HUES64 (cell line): ENCODE measurements at regions not wholly inside any gene's neighbourhood (a gene's known extent, or its start where the extent isn't known, plus 50 kb on each side); places are given as distances from the start of the nearest gene placed in this dataset.
"Not testable (repeated sequence)": the region's sequence is repeated elsewhere in the genome, so short reads cannot be mapped to it uniquely, and the experiment has no call there.

Experiments used
- H3K27ac ChIP-seq: 2 replicates; pipeline ENCODE4 v1.7.0; 2013; ENCODE audit warnings: low read depth, low read length, inconsistent platforms
- H3K27me3 ChIP-seq: 2 replicates; pipeline ENCODE4 v1.6.1; 2013; ENCODE audit warnings: mild to moderate bottlenecking, low read length; ENCODE audit not compliant: insufficient read depth
- H3K36me3 ChIP-seq: 2 replicates; pipeline ENCODE4 v1.6.1; 2013; ENCODE audit warnings: mild to moderate bottlenecking, low read length; ENCODE audit not compliant: insufficient read depth
- H3K4me1 ChIP-seq: 2 replicates; pipeline ENCODE4 v1.6.1; 2013; ENCODE audit warnings: mild to moderate bottlenecking, low read length, moderate library complexity; ENCODE audit not compliant: insufficient read depth
- H3K4me3 ChIP-seq: 2 replicates; pipeline ENCODE4 v1.5.1; 2013; ENCODE audit warnings: mild to moderate bottlenecking, low read length, moderate library complexity
- H3K9ac ChIP-seq: 2 replicates; pipeline ENCODE4 v1.6.1; 2013; ENCODE audit warnings: mild to moderate bottlenecking, low read depth, low read length
- H3K9me3 ChIP-seq: 2 replicates; pipeline ENCODE4 v1.6.1; 2013; ENCODE audit warnings: low read depth, low read length; ENCODE audit not compliant: insufficient read depth
- WGBS: fragments of 150-250, 120-280 bp; methylation state at CpG from one replicate; pipeline ENCODE4 v1.1.7; 2013; ENCODE audit warnings: missing lambda C conversion rate; 5-methylcytosine and 5-hydroxymethylcytosine counted together

- H3K27ac ChIP-seq = peak overlapping the region; percentile 8; the same call in 1 of the 2 replicates
- WGBS = 63% methylated on average over 2 of the region's 2 CpGs
- H3K4me1 ChIP-seq = peaks cover 4% of the 10 kb centered on the region; the same call in 1 of the 2 replicates
- H3K27me3 ChIP-seq = no peaks in the 10 kb centered on the region
- H3K9me3 ChIP-seq = peaks cover 4% of the 10 kb centered on the region
- no peaks in the 10 kb centered on the region for H3K36me3 ChIP-seq
- H3K9ac ChIP-seq = no peak overlapping the region
- no peak overlapping the region for H3K4me3 ChIP-seq
These were observed 2006.1 kb upstream of the WWC1 start for GRCh38 chr5:166285361-166285760.

- no peak overlapping the region for H3K4me3 ChIP-seq
- peaks cover 4% of the 10 kb centered on the region for H3K9me3 ChIP-seq
- H3K4me1 ChIP-seq = peaks cover 4% of the 10 kb centered on the region; the same call in 1 of the 2 replicates
- H3K36me3 ChIP-seq = no peaks in the 10 kb centered on the region
- H3K9ac ChIP-seq = no peak overlapping the region
- H3K27ac ChIP-seq = no peak overlapping the region
- 89% methylated on average over 3 of the region's 3 CpGs for WGBS
- no peaks in the 10 kb centered on the region for H3K27me3 ChIP-seq
These were observed 2004.6 kb upstream of the WWC1 start for GRCh38 chr5:166286832-166287231.

- Histone ChIP-seq H3K4me3 (no peak overlapping the region), H3K4me1 (peaks cover 4% of the 10 kb centered on the region; the same call in 1 of the 2 replicates), H3K36me3 (no peaks in the 10 kb centered on the region), H3K9ac (no peak overlapping the region), H3K9me3 (peaks cover 4% of the 10 kb centered on the region), H3K27me3 (no peaks in the 10 kb centered on the region), H3K27ac (no peak overlapping the region)
- WGBS = 90% methylated on average over 1 of the region's 1 CpG
These were observed 2003.6 kb upstream of the WWC1 start for GRCh38 chr5:166287866-166288265.

- H3K4me1 ChIP-seq, H3K9me3 ChIP-seq, H3K27ac ChIP-seq, H3K27me3 ChIP-seq, H3K36me3 ChIP-seq, H3K9ac ChIP-seq, H3K4me3 ChIP-seq: not testable (repeated sequence)
- WGBS = 92% methylated on average over 2 of the region's 2 CpGs
These were observed 1999.6 kb upstream of the WWC1 start for GRCh38 chr5:166291800-166292199.

GRCh38 chr5:166293892-166294291 is 1997.6 kb upstream of the WWC1 start:
- WGBS = 100% methylated on average over 5 of the region's 5 CpGs
- H3K36me3 ChIP-seq = no peaks in the 10 kb centered on the region
- no peaks in the 10 kb centered on the region for H3K27me3 ChIP-seq
- H3K27ac ChIP-seq = no peak overlapping the region
- H3K9me3 ChIP-seq = peaks cover 4% of the 10 kb centered on the region
- no peak overlapping the region for H3K9ac ChIP-seq
- H3K4me3 ChIP-seq = no peak overlapping the region
- no peaks in the 10 kb centered on the region for H3K4me1 ChIP-seq

GRCh38 chr5:166302166-166302565 is 1989.3 kb upstream of the WWC1 start:
- H3K4me1 ChIP-seq = no peaks in the 10 kb centered on the region
- no peak overlapping the region for H3K27ac ChIP-seq
- H3K27me3 ChIP-seq = no peaks in the 10 kb centered on the region
- no peak overlapping the region for H3K4me3 ChIP-seq
- H3K9me3 ChIP-seq = peaks cover 7% of the 10 kb centered on the region; the same call in 1 of the 2 replicates
- no peak overlapping the region for H3K9ac ChIP-seq
- WGBS = 98% methylated on average over 4 of the region's 5 CpGs
- no peaks in the 10 kb centered on the region for H3K36me3 ChIP-seq

GRCh38 chr5:166317425-166317824 is 1974.0 kb upstream of the WWC1 start:
- H3K36me3 ChIP-seq = no peaks in the 10 kb centered on the region

GRCh38 chr5:166320920-166321480 is 1970.4 kb upstream of the WWC1 start:
- WGBS = 69% methylated on average over 2 of the region's 6 CpGs
- H3K9me3 ChIP-seq = no peaks in the 10 kb centered on the region

More at GRCh38 chr5:166317425-166317824, 1974.0 kb upstream of the WWC1 start:
- H3K27me3 ChIP-seq = peaks cover under 1% of the 10 kb centered on the region; the same call in 1 of the 2 replicates
- H3K4me1 ChIP-seq = peaks cover 50% of the 10 kb centered on the region
- no peaks in the 10 kb centered on the region for H3K9me3 ChIP-seq
- WGBS = 90% methylated on average over 7 of the region's 7 CpGs
- H3K9ac ChIP-seq = no peak overlapping the region
- H3K27ac ChIP-seq = no peak overlapping the region
- no peak overlapping the region for H3K4me3 ChIP-seq

GRCh38 chr5:166324372-166324771 is 1967.1 kb upstream of the WWC1 start:
- H3K4me1 ChIP-seq = peaks cover 70% of the 10 kb centered on the region
- 3% methylated on average over 6 of the region's 6 CpGs for WGBS
- no peak overlapping the region for H3K27ac ChIP-seq
- H3K27me3 ChIP-seq = peaks cover 43% of the 10 kb centered on the region
- H3K36me3 ChIP-seq = no peaks in the 10 kb centered on the region
- no peak overlapping the region for H3K4me3 ChIP-seq
- H3K9ac ChIP-seq = no peak overlapping the region
- H3K9me3 ChIP-seq = no peaks in the 10 kb centered on the region

More at GRCh38 chr5:166320920-166321480, 1970.4 kb upstream of the WWC1 start:
- Histone ChIP-seq H3K9ac (no peak overlapping the region), H3K27ac (no peak overlapping the region; the same call in 1 of the 2 replicates), H3K36me3 (no peaks in the 10 kb centered on the region), H3K4me3 (no peak overlapping the region), H3K4me1 (peaks cover 75% of the 10 kb centered on the region), H3K27me3 (peaks cover 34% of the 10 kb centered on the region)

GRCh38 chr5:166329149-166329800 is 1962.2 kb upstream of the WWC1 start:
- no peaks in the 10 kb centered on the region for H3K9me3 ChIP-seq
- no peak overlapping the region for H3K27ac ChIP-seq
- no peak overlapping the region for H3K4me3 ChIP-seq
- no peaks in the 10 kb centered on the region for H3K36me3 ChIP-seq
- peaks cover 33% of the 10 kb centered on the region for H3K4me1 ChIP-seq
- H3K27me3 ChIP-seq = peaks cover 24% of the 10 kb centered on the region
- H3K9ac ChIP-seq = no peak overlapping the region
- 90% methylated on average over 9 of the region's 9 CpGs for WGBS

- Histone ChIP-seq H3K9me3 (no peaks in the 10 kb centered on the region), H3K9ac (no peak overlapping the region), H3K4me1 (peaks cover 26% of the 10 kb centered on the region), H3K27me3 (peaks cover 19% of the 10 kb centered on the region), H3K36me3 (no peaks in the 10 kb centered on the region), H3K27ac (no peak overlapping the region), H3K4me3 (no peak overlapping the region)
These were observed 1961.4 kb upstream of the WWC1 start for GRCh38 chr5:166330036-166330435.
